HG03520 (cell line): ENCODE measurements at regions not wholly inside any gene's neighbourhood (a gene's known extent, or its start where the extent isn't known, plus 50 kb on each side); places are given as distances from the start of the nearest gene placed in this dataset.
A peak's percentile ranks its signal among the peaks of the same experiment; 100 is the strongest.

Experiments used
- ATAC-seq: cut with Tn5 transposase; IDR thresholded peaks from one replicate; pipeline ENCODE4 v1.9.1; 2021; ENCODE audit warnings: mild to moderate bottlenecking, moderate library complexity; ENCODE audit not compliant: unreplicated experiment

DNA sequence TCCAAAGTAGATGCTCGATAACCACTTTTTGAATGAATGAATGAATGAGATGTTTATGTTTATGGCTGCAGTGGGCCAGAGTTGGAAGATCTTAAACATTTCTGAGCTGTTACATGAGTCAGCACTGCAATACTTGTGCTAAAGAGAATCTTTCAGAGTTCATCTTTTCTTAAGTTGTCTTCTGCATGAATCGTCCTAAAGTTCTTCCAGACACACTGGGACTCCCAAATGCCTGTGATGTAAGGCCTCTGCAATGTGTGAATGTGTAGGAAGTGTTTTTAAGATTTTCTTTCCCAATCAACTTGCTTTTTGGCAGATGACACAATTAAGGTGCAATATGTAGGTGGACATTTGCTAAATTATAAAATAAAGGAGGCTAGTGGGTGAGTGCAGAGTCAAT is 50.3 kb upstream of the TRIM9 start:
- no peak for ATAC-seq

DNA sequence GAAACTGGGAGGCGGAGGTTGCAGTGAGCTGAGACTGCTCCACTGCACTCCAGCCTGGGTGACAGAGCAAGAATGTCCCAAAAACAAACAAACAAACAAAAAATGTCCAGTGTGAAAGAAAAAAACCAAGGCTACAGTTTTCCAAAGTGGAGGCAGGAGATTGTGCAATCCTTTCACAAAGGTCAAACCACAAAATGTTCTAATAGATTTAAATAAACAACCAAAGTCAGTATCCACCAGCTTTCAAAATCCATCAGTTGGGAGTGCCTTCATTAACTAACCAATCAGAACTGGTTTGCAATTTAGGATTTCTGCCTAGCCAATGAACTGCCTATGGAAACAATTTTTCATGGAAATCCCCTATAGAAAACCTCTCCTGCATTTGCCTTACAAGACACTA is 52.3 kb upstream of the TRIM9 start:
- no peak for ATAC-seq

DNA sequence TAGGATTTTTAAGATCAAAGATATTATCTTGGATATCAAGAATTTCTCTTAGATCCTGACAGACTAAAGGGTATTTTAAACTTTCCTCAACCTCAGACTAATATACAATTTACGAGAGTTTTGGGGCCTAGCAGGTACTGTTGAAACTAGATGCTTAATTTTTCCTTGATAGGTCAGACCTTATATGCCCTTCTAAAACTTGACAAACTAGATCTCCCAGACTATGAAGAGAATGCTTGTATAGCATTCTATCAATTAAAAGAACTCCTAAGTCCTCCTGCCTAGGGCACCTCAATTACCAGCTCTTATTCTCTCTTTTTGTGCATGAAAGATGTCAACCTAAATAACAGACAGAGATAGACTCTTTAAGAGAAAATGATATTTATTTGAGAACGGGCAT is 60.4 kb upstream of the TRIM9 start:
- ATAC-seq = no peak

DNA sequence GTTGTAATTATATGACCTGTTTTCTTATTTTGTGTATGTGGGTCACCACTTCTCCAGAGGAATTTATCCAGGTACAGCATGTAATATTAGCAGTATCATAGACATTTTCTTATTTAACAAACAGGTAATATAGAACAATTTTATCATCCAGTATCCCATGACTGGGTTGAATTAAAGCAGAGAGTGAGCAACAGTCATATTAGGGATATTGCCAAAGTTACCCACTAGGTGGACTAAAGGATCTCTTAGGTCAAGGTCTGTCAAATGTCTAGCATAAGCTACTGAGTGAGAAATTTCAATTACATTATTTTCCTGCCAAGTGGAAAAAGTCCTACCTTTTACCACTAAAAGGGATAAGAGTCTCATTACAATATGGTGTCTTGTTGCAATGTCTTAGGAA is 62.1 kb upstream of the TRIM9 start:
- ATAC-seq = no peak

DNA sequence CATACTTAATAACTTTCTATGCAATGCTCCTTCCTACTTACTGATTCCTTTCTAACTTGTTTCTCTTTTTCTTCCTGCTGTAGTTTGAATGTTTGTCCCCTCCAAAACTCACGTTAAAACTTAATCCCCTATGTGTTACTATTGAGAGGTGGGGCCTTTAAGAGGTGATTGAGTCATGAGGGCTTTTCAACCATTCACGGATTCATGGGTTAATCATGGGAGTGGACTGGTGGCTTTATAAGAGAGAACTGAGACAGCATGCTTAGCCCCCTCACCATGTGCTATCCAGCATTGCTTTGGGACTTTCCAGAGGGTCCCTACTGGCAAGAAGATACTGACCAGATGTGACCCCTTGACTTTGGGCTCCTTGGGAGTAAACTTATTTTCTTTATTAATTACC is 66.0 kb upstream of the TRIM9 start:
- ATAC-seq = no peak

DNA sequence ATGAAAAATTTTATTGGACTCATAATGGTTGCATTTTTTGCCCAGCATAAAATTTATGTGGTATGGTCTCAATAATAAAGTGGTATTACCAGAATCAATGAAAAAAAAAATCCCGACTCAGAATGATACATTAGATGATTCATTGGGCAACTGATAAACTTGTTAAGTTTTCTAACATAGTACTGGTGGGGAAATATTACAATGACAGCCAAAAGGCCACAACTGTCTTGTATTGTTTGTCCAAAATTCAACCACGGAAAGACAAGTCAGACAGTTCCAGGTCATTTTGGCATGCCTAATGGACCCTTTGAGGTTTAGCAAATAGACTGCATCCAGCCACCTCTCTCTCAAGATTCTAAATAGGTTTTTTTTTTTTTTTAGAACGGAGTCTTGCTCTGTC is 70.5 kb upstream of the TRIM9 start:
- no peak for ATAC-seq

DNA sequence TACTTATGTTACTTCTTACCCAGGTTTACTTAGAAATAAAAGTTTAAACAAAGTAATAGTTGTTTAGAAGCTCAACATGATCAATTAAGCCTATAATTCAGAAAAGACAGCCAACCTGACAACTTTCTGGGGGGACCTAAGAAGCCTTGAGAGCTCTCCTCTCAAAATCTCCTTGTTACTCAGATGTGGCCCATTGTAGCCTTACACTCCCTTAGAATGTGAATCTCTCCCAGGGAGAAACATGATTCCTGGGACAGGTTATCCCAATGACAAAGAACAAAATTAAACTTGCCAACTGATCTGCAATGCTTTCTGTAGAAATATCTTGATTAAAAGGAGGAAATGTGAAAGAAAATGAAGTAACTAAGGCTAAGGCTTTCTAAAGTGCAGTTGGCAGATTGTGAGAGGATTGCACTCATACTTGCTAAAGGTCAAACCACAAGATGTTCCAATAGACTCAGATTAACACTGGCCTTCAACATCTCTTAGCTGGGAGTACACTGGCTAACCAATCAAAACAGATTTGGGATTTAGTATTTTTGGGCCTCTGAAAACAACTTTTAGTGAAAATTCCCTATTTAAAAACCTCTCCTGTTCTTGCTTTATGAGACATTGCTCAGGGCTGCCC is 72.3 kb upstream of the TMX1 start:
- ATAC-seq = no peak

DNA sequence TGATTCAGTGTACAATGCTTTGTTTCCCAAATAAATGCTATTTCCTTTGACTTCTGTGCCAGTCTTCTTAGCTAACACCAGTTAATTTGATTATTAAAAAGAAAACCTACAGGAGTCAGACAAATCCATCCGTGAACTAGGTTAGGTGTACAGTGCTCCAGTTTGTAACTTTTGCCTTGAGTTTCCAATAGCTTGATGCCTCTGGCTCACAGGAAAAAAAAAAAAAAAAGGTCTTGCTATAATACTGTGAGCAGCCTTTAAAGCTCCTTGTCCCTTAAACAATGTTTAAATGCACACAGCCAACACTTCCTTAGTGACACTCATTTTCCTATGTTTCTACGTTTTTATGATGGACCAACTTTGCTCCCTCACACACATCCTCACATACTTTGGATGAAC is 71.8 kb upstream of the TMX1 start:
- no peak for ATAC-seq

DNA sequence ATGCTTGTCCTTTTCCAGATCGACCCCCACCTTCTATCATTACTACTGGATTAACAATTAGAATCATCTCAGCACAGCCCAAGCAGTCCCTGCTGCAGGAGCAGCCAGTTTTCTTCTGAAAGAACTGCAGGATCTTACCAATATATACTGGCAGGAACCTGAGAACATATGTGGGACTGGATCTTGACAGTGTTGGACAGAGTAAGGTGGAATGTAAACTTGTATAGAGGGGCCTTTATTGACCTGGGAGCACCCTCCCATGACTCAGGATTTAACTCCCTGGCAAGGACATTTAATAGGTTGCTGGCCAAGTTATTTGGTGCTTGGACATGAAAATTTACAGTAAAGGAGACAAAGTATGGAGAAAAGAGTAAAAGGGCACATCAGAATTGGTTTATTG is 66.2 kb upstream of the TMX1 start:
- ATAC-seq = no peak

DNA sequence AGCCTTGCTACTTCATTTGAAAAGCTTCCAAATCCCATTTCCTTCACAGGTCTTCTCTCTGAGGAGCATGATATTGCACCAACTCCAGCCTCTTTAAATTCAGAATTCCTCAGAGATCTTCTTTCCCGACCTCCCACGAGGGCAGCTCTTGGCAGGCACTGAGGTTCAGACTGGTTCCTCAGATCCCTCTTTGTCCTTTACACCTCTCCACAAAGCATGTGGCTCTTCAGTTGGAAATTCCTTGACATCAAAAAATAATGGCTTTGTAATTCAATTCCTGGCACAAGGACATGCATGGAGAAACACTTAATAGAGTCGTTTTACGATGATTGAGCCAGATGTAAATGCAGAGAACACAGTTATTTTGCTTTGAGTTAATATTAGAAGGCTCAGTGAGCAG is 63.2 kb upstream of the TMX1 start:
- no peak for ATAC-seq

DNA sequence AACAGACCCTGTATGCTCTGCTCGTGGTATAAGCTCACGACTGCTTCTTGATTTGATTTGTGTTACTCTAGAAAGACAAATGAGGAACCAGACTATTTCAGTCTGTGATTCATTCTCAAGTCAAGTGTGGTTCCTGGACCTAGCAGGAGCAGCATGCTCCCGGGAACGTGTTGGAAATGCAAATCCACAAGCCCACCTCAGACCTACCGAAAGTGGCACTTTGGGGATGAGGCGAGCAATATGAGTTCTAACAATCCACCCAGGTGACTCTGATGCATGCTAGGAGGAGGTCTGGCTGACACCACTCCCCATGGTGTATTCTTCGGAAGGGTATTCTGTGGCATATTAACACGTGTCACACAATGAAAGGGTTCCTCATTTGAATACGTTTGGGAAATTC is 59.5 kb upstream of the TMX1 start:
- peak; percentile 73 for ATAC-seq

DNA sequence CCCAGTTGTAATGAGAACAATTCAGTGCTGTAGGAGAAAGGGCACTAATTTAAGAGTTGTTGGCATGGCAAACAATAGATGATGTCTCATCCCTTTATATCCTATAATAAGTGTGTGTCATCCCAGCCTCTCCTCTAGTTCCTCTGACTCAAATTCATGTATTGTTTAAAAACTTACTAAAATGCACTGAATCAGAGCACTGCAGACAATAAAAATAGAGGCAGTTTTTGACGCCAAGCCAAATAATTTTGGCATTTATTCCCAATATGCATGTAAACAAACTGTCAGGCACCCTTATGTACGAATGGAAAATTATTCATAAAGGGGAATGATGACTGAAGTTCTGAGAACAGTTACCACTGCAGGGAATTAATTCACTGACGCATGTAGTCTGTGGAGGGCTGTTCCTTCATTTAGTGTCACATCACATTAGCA is 57.9 kb upstream of the TMX1 start:
- no peak for ATAC-seq

DNA sequence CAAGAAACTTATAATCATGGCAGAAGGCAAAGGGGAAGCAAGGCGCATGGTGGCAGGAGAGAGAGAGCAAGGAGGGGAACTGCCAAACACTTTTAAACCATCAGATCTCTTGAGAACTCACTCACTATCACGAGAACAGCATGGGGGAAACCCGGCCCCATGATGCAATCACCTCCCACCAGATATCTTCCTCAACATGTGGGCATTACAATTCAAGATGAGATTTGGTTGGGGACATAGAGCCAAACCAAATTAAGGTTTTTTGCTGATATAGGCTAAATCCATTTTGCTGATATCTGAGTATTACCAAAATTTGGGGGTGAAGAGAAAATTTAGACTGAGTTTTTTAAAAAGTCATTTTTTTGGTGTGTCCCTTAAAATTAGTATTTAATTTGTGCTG is 54.9 kb upstream of the TMX1 start:
- ATAC-seq = no peak

DNA sequence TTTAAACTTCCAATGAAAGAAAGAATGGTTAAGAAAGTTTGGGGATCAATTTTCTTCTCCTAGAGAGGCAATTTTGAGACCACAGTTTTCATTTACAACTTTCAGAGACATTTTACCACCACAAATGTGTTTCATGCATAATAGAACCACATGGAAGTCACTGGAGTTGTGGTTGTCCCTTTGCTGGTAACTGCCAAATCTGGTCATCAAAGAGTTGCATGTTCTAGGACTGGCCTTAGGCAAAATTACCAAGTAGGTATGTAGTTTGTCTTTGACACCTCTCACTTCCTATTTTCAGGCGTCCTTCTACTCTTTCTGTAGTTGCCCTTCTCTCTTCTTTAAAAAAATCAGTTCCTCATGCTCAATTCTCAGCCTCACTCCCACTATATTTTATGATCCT is 54.3 kb upstream of the TMX1 start:
- ATAC-seq = peak; percentile 80

DNA sequence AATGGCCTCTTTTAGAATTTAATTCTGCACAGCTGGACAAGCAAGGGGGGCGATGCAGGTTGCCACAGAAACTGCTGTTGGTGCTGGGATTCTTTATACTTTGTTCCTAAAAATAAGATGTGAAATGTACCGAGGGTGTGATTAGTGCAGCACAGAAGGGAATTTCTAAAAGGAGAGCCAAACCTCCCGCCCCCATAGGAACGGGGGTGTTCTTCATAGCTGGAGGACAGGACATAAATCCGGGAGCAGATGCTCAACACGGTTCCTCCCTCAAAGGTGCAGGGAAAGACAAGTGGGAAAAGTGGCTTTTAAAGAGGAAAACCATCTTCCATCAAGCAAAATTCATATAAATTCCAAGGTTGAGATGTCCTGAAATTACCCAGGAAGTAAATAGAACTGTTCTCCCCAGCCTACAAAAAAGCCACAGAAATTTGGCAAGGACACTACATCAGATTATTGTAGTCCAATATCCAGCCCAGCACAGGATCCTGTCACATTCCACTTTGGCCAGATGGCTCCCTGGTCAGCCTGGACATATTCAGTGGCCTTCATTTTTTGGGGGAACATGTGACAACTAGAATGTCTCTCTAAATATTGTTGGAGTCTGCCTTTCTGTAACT is 51.4 kb upstream of the TMX1 start:
- no peak for ATAC-seq

DNA sequence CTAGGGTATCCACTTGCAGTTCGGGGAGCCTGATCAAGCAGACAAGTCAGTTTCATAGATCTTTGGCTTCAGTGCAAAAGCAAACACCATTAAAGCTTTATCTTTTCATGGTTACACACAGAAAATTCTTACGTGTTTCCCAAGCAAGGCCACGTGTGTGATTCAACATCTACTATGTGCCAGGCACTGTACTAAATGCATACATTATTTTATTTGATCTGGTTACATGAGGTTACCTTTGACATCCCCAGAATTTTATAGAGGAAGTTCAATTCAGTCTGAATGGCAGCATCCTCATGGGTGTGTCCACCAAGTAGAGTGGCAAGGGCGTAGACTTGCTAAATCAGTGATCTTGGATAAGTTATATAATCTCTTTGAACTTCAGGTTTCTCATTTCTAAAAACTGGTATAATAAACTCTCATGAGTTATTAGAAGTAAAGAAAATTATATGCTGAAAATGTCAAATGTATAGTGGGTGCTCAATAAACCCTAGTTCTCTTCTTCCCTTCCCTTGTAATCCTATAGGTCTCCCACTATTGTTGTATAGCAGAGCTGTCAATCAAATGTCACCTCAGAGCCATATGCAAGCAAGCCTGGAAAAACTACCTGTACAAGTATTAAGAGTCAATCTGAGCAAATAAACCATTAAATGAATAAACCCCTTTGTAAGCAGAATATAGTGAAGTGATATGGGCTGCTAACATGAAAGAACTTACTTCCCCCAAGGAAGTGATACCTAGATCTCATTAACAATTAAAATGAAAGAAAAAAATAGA is 50.3 kb upstream of the TMX1 start:
- no peak for ATAC-seq
